ENCODE measurements at regions not wholly inside any gene's neighbourhood (a gene's known extent, or its start where the extent isn't known, plus 50 kb on each side); places are given as distances from the start of the nearest gene placed in this dataset.

DNA sequence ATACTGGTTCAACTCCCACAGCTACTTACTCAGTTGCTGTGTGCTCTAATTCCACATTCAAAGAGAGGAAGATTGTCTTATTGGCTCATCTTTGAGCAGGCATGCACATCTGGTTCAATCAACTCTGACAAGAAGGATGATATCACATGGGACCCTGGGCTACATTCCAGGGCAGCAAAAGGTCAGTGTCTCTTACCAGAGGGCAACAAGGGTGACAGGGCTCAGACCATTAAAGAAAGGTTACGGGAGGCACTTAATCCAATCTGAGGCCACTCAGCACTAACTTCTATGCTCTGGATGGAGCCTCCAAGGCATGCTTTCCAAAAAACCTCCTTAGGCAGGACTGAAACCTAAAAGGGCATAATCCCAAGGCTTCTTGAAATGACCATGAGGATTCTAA lies 549.4 kb upstream of the API5 start:
- no peak for TF ChIP-seq POLR2A (IDR thresholded peaks at IDR 0.05)
- TF ChIP-seq, protein P1, sequence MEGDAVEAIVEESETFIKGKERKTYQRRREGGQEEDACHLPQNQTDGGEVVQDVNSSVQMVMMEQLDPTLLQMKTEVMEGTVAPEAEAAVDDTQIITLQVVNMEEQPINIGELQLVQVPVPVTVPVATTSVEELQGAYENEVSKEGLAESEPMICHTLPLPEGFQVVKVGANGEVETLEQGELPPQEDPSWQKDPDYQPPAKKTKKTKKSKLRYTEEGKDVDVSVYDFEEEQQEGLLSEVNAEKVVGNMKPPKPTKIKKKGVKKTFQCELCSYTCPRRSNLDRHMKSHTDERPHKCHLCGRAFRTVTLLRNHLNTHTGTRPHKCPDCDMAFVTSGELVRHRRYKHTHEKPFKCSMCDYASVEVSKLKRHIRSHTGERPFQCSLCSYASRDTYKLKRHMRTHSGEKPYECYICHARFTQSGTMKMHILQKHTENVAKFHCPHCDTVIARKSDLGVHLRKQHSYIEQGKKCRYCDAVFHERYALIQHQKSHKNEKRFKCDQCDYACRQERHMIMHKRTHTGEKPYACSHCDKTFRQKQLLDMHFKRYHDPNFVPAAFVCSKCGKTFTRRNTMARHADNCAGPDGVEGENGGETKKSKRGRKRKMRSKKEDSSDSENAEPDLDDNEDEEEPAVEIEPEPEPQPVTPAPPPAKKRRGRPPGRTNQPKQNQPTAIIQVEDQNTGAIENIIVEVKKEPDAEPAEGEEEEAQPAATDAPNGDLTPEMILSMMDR (IDR thresholded peaks at IDR 0.05) = no peak
- no peaks in the 10 kb centered on the region for H3K36me3 ChIP-seq
- H3K4me1 ChIP-seq = no peaks in the 10 kb centered on the region
- no peaks in the 10 kb centered on the region for H3K9me3 ChIP-seq
- H3K4me3 ChIP-seq = no peak overlapping the region
- no peaks in the 10 kb centered on the region for H3K27me3 ChIP-seq
- DNase-seq = no peak
- no peak overlapping the region for H3K27ac ChIP-seq

DNA sequence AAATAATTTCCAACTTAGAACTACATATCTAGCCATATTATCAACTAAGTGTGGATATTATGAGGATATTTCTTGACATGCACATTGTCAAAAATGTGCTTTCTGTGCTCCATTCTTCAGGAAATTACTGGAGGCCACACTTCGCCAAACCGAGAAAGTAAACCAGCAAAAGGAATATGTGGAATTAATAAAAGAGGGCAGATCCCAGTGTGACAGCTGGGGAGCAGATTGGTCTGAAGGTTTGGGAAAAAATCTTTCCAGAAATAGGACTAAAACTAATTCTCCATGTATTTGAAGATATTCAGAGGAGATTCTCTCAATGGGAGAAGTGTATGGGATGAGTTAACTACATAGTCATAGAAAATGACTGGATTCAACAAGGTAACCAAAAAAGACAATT lies 546.9 kb upstream of the API5 start:
- H3K9me3 ChIP-seq = no peaks in the 10 kb centered on the region
- H3K4me1 ChIP-seq = no peaks in the 10 kb centered on the region
- no peaks in the 10 kb centered on the region for H3K27me3 ChIP-seq
- TF ChIP-seq, protein P1 (IDR thresholded peaks at IDR 0.05) = no peak
- no peak for TF ChIP-seq POLR2A (IDR thresholded peaks at IDR 0.05)
- no peak overlapping the region for H3K27ac ChIP-seq
- no peaks in the 10 kb centered on the region for H3K36me3 ChIP-seq
- no peak overlapping the region for H3K4me3 ChIP-seq
- DNase-seq = no peak

DNA sequence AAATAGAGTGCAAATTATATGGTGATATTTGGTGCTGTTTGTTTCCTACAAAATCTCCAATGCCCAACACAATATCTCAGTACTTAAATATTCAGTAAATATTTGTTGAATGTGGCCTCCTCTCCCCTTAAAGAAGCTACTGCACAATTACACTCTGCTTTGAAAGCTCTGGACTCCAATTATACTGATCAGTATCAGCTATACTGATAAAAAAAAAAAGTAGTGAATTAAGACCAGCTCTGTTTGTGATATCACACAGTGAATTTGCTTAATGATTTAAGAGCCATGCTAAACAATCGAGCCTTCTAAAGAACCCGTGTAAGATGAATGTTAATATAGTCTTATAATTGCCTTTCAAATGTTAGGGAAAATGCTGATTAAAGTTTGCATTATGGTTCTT lies 543.2 kb upstream of the API5 start:
- H3K27ac ChIP-seq = no peak overlapping the region
- DNase-seq = no peak
- no peaks in the 10 kb centered on the region for H3K9me3 ChIP-seq
- TF ChIP-seq, protein P1 (IDR thresholded peaks at IDR 0.05) = no peak
- TF ChIP-seq POLR2A (IDR thresholded peaks at IDR 0.05) = no peak
- H3K36me3 ChIP-seq = no peaks in the 10 kb centered on the region
- no peaks in the 10 kb centered on the region for H3K4me1 ChIP-seq
- no peaks in the 10 kb centered on the region for H3K27me3 ChIP-seq
- no peak overlapping the region for H3K4me3 ChIP-seq

DNA sequence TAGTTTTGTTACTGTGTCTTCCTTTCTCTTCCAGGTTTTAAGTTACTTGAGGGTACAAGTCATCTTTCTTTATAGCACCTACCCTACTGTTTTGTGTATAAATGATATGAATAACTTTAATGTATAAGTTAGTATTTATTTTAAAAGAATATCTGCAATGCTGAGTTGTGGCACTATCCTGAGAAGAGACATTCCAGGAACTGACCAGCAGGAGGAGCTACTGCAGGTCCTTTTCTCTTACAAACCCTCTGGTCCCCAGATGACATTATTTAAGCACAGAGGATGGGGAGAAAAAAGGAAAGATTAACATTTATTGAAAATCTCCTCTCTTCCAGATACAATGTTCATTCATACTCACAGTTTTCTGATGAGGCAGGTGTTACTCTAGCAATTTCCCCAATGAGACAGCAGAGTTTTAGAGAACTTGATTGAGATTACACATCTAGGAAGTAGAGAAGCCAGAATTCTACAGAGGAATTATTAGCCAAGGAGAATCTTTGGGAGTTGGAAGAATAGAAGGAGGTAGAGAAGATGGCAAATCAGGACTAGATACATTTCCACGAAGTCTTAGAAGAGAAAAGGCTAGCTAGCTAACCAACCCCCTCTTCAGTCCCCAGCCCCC lies 541.2 kb upstream of the API5 start:
- H3K4me3 ChIP-seq = no peak overlapping the region
- TF ChIP-seq POLR2A (IDR thresholded peaks at IDR 0.05) = no peak
- TF ChIP-seq, protein P1 (IDR thresholded peaks at IDR 0.05) = peak in 4 of 6 experiments; percentile 26 to 55 (median 46)
- no peaks in the 10 kb centered on the region for H3K4me1 ChIP-seq
- no peaks in the 10 kb centered on the region for H3K9me3 ChIP-seq
- no peaks in the 10 kb centered on the region for H3K36me3 ChIP-seq
- H3K27me3 ChIP-seq = no peaks in the 10 kb centered on the region
- no peak for DNase-seq
- H3K27ac ChIP-seq = no peak overlapping the region

DNA sequence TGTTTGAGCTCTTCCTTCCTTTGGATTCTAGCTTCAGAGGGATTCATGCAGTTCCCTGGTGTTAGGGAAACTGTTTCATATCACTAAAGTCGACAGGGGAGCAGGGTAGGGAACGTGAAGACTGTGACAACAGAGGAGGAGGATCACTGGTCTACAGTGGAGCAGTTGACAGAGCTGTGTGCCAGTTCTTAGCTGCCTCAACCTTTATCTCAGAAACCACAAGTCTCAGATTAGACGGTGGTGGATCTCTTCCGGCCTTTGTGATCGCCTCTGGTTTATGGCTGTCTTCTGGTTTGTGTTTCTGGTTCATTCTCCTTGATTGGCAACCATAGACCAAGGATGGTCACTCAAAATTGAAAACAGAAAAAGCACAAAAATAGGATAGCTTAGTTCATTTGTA lies 538.9 kb upstream of the API5 start:
- no peaks in the 10 kb centered on the region for H3K9me3 ChIP-seq
- no peak overlapping the region for H3K27ac ChIP-seq
- no peak overlapping the region for H3K4me3 ChIP-seq
- H3K27me3 ChIP-seq = no peaks in the 10 kb centered on the region
- H3K36me3 ChIP-seq = no peaks in the 10 kb centered on the region
- no peaks in the 10 kb centered on the region for H3K4me1 ChIP-seq
- TF ChIP-seq, protein P1 (IDR thresholded peaks at IDR 0.05) = no peak
- no peak for TF ChIP-seq POLR2A (IDR thresholded peaks at IDR 0.05)
- no peak for DNase-seq

DNA sequence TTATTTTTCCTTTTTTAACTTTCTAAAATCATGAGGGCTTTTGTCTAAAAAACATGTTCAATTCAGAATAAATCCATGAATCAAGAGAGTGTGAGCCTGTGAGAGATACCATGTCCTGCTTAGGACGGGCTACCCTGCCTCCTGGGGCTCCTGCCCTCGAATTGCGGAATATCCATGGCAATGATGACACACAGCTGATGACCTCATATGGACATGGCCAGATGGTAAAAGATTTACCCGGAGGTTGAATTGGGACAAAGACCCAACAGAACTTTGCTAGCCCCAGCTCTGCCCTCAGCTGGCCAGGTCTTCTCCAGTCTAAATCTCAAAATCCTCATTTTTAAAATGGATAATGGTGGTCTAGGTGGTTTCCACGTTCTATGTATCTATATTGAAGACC lies 538.1 kb upstream of the API5 start:
- no peaks in the 10 kb centered on the region for H3K36me3 ChIP-seq
- no peaks in the 10 kb centered on the region for H3K4me1 ChIP-seq
- TF ChIP-seq POLR2A (IDR thresholded peaks at IDR 0.05) = no peak
- TF ChIP-seq, protein P1 (IDR thresholded peaks at IDR 0.05) = no peak
- H3K27me3 ChIP-seq = no peaks in the 10 kb centered on the region
- no peak overlapping the region for H3K27ac ChIP-seq
- H3K4me3 ChIP-seq = no peak overlapping the region
- no peaks in the 10 kb centered on the region for H3K9me3 ChIP-seq
- no peak for DNase-seq

All from Peyer's patch (tissue), 4 donors.